Activated gamma-delta T cell treated with Interleukin-2 at 50 U/mL for 16 hours (primary cell): ENCODE measurements at regions not wholly inside any gene's neighbourhood (a gene's known extent, or its start where the extent isn't known, plus 50 kb on each side); places are given as distances from the start of the nearest gene placed in this dataset.

Experiments used
- DNase-seq: peaks from one replicate; pipeline ENCODE4 v3.0.0-alpha.2; 2020

- DNase-seq: no peak
These were observed 146.0 kb downstream of the VAPA start for GRCh38 chr18:10059610-10060468.

GRCh38 chr18:10060469-10060782 lies 146.6 kb downstream of the VAPA start:
- DNase-seq: no peak

- no peak for DNase-seq
These were observed 147.0 kb downstream of the VAPA start for GRCh38 chr18:10060841-10061240.

GRCh38 chr18:10061566-10062140 lies 147.8 kb downstream of the VAPA start:
- DNase-seq: no peak

GRCh38 chr18:10062302-10063300 lies 148.8 kb downstream of the VAPA start:
- no peak for DNase-seq

- no peak for DNase-seq
These were observed 149.7 kb downstream of the VAPA start for GRCh38 chr18:10063489-10063888.

- DNase-seq: no peak
These were observed 150.5 kb downstream of the VAPA start for GRCh38 chr18:10064267-10064666.

- DNase-seq: no peak
These were observed 151.5 kb downstream of the VAPA start for GRCh38 chr18:10065296-10065695.

GRCh38 chr18:10067670-10068659 lies 154.1 kb downstream of the VAPA start:
- DNase-seq: no peak

- DNase-seq: no peak
These were observed 155.2 kb downstream of the VAPA start for GRCh38 chr18:10068766-10069567.

GRCh38 chr18:10070561-10071000 lies 156.8 kb downstream of the VAPA start:
- DNase-seq: no peak

GRCh38 chr18:10072671-10073175 lies 158.9 kb downstream of the VAPA start:
- no peak for DNase-seq

- no peak for DNase-seq
These were observed 160.3 kb downstream of the VAPA start for GRCh38 chr18:10074110-10074509.

- DNase-seq: no peak
These were observed 160.9 kb downstream of the VAPA start for GRCh38 chr18:10074728-10075127.

GRCh38 chr18:10076502-10077030 lies 162.8 kb downstream of the VAPA start:
- no peak for DNase-seq

- no peak for DNase-seq
These were observed 164.2 kb downstream of the VAPA start for GRCh38 chr18:10077986-10078385.

- no peak for DNase-seq
These were observed 166.6 kb downstream of the VAPA start for GRCh38 chr18:10080372-10080771.

- DNase-seq: no peak
These were observed 167.7 kb downstream of the VAPA start for GRCh38 chr18:10081492-10081891.

- no peak for DNase-seq
These were observed 171.6 kb downstream of the VAPA start for GRCh38 chr18:10085416-10085815.

GRCh38 chr18:10085876-10086275 lies 172.1 kb downstream of the VAPA start:
- no peak for DNase-seq
